GM23248 (cell line): ENCODE measurements at regions not wholly inside any gene's neighbourhood (a gene's known extent, or its start where the extent isn't known, plus 50 kb on each side); places are given as distances from the start of the nearest gene placed in this dataset.

Source experiments
- EZH2 ChIP-seq: fragments of 200-600 bp; sonication (generic); IDR thresholded peaks from 2 replicates; pipeline ENCODE4 v1.6.1; 2018; ENCODE audit warnings: antibody characterized with exemption, mild to moderate bottlenecking; ENCODE audit not compliant: insufficient read depth, poor library complexity, severe bottlenecking
- EZH2phosphoT487 ChIP-seq: fragments of 200-600 bp; sonication (generic); IDR thresholded peaks from 2 replicates; pipeline ENCODE4 v1.6.1; 2018; ENCODE audit warnings: antibody characterized with exemption, moderate library complexity, mild to moderate bottlenecking, low read depth; ENCODE audit not compliant: insufficient read depth

- TF ChIP-seq EZH2phosphoT487, result no peak
- TF ChIP-seq EZH2, result no peak
Observed at GRCh38 chr1:177772386-177772960, 197.4 kb downstream of the SEC16B start.
